ENCODE measurements at regions not wholly inside any gene's neighbourhood (a gene's known extent, or its start where the extent isn't known, plus 50 kb on each side); places are given as distances from the start of the nearest gene placed in this dataset.

GRCh38 chr5:3268760-3269330, 326.8 kb upstream of the IRX1 start:
- ChIA-PET POLR2A (no interaction called here), CTCF (no interaction called here)

GRCh38 chr5:3266861-3267260, 328.8 kb upstream of the IRX1 start:
- ChIA-PET POLR2A (no interaction called here), CTCF (no interaction called here)
- TF ChIP-seq CTCF (IDR thresholded peaks at IDR 0.05; ENCODE audit: insufficient read depth, low read depth, low read length) = no peak
- Histone ChIP-seq H3K4me3 (ENCODE audit: low read depth, low read length) (no peak overlapping the region), H3K27me3 (ENCODE audit: control insufficient read depth, insufficient read depth, low read length) (no peaks in the 10 kb centered on the region), H3K36me3 (ENCODE audit: control insufficient read depth, insufficient read depth, low read length) (no peaks in the 10 kb centered on the region)
- DNase-seq (ENCODE audit: low read depth) = no peak

More at GRCh38 chr5:3268760-3269330, 326.8 kb upstream of the IRX1 start:
- TF ChIP-seq CTCF (IDR thresholded peaks at IDR 0.05; ENCODE audit: insufficient read depth, low read depth, low read length) = no peak
- Histone ChIP-seq H3K27me3 (ENCODE audit: control insufficient read depth, insufficient read depth, low read length) (no peaks in the 10 kb centered on the region), H3K36me3 (ENCODE audit: control insufficient read depth, insufficient read depth, low read length) (no peaks in the 10 kb centered on the region), H3K4me3 (ENCODE audit: low read depth, low read length) (no peak overlapping the region)
- no peak for DNase-seq (ENCODE audit: low read depth)

GRCh38 chr5:3265936-3266335, 329.7 kb upstream of the IRX1 start:
- no peak for TF ChIP-seq CTCF (IDR thresholded peaks at IDR 0.05; ENCODE audit: insufficient read depth, low read depth, low read length)
- H3K36me3 ChIP-seq (ENCODE audit: control insufficient read depth, insufficient read depth, low read length) = no peaks in the 10 kb centered on the region
- ChIA-PET POLR2A (no interaction called here), CTCF (no interaction called here)
- no peak for DNase-seq (ENCODE audit: low read depth)
- H3K4me3 ChIP-seq (ENCODE audit: low read depth, low read length) = no peak overlapping the region
- H3K27me3 ChIP-seq (ENCODE audit: control insufficient read depth, insufficient read depth, low read length) = no peaks in the 10 kb centered on the region

- POLR2A ChIA-PET = no interaction called here
- CTCF ChIA-PET = no interaction called here
- TF ChIP-seq CTCF (IDR thresholded peaks at IDR 0.05; ENCODE audit: insufficient read depth, low read depth, low read length) = no peak
- Histone ChIP-seq H3K36me3 (ENCODE audit: control insufficient read depth, insufficient read depth, low read length) (no peaks in the 10 kb centered on the region), H3K4me3 (ENCODE audit: low read depth, low read length) (no peak overlapping the region), H3K27me3 (ENCODE audit: control insufficient read depth, insufficient read depth, low read length) (no peaks in the 10 kb centered on the region)
- no peak for DNase-seq (ENCODE audit: low read depth)
These were observed 330.3 kb upstream of the IRX1 start for GRCh38 chr5:3265131-3265885.

GRCh38 chr5:3262451-3262850, 333.2 kb upstream of the IRX1 start:
- CTCF ChIA-PET = no interaction called here
- Histone ChIP-seq H3K36me3 (ENCODE audit: control insufficient read depth, insufficient read depth, low read length) (no peaks in the 10 kb centered on the region), H3K4me3 (ENCODE audit: low read depth, low read length) (no peak overlapping the region), H3K27me3 (ENCODE audit: control insufficient read depth, insufficient read depth, low read length) (no peaks in the 10 kb centered on the region)
- TF ChIP-seq CTCF (IDR thresholded peaks at IDR 0.05; ENCODE audit: insufficient read depth, low read depth, low read length) = no peak
- POLR2A ChIA-PET = no interaction called here
- DNase-seq (ENCODE audit: low read depth) = no peak
